Common myeloid progenitor, CD34-positive (primary cell): ENCODE measurements at regions not wholly inside any gene's neighbourhood (a gene's known extent, or its start where the extent isn't known, plus 50 kb on each side); places are given as distances from the start of the nearest gene placed in this dataset.

ENCODE experiments used
- CTCF ChIA-PET: fragments of 350-600 bp; sonication (Branson Sonifier 250); formaldehyde crosslinking; loops from one replicate; lab custom pipeline; 2021; ENCODE audit warnings: antibody characterized with exemption; lab: Charles Lee
- POLR2A ChIA-PET: fragments of 350-600 bp; sonication (Branson Sonifier 250); formaldehyde crosslinking; loops from one replicate; lab custom pipeline; 2021; ENCODE audit warnings: antibody characterized with exemption; lab: Charles Lee
- DNase-seq, 3 donors: peaks; one replicate each; pipeline versions ENCODE4 v3.0.0 to v3.0.0-alpha.2; 2013
- H3K27ac ChIP-seq, 2 experiments: 1 replicate in 1 of 2; 2 replicates in 1 of 2; pipeline ENCODE4 v1.7.0; 2013; ENCODE audit warnings: inconsistent platforms in 2 of 2, low read length in 2 of 2, mild to moderate bottlenecking in 2 of 2, low read depth in 1 of 2, moderate library complexity in 1 of 2; ENCODE audit not compliant: severe bottlenecking in 2 of 2, insufficient read depth in 1 of 2, poor library complexity in 1 of 2
- H3K27me3 ChIP-seq, 5 experiments: replicated peaks in 2 of 5; 1 replicate in 3 of 5; 2 replicates in 2 of 5; pipeline versions ENCODE4 v1.6.1 to v1.7.0; 2013; ENCODE audit warnings: low read length in 4 of 5, mild to moderate bottlenecking in 2 of 5, moderate library complexity in 2 of 5, inconsistent platforms in 1 of 5; ENCODE audit not compliant: insufficient read depth in 5 of 5, control insufficient read depth in 4 of 5
- H3K36me3 ChIP-seq, 4 experiments: 1 replicate in 2 of 4; 2 replicates in 2 of 4; pipeline versions ENCODE4 v1.6.1 to v1.7.0; 2013; ENCODE audit warnings: low read length in 3 of 4, control low read depth in 1 of 4, mild to moderate bottlenecking in 1 of 4; ENCODE audit not compliant: control insufficient read depth in 4 of 4, insufficient read depth in 4 of 4
- H3K4me1 ChIP-seq, 4 experiments: 1 replicate in 3 of 4; 2 replicates in 1 of 4; pipeline versions ENCODE4 v1.6.1 to v1.7.1; 2013; ENCODE audit warnings: low read length in 3 of 4, mild to moderate bottlenecking in 3 of 4, control low read depth in 1 of 4, inconsistent platforms in 1 of 4, moderate library complexity in 1 of 4; ENCODE audit not compliant: control insufficient read depth in 4 of 4, insufficient read depth in 4 of 4; ENCODE audit errors: control extremely low read depth in 1 of 4
- H3K4me3 ChIP-seq, 7 experiments: 1 replicate in 4 of 7; 2 replicates in 3 of 7; pipeline versions ENCODE4 v1.5.1 to v1.7.0; 2013; ENCODE audit warnings: mild to moderate bottlenecking in 7 of 7, low read length in 6 of 7, moderate library complexity in 6 of 7, inconsistent platforms in 2 of 7, low read depth in 2 of 7, control low read depth in 1 of 7; ENCODE audit not compliant: insufficient read depth in 4 of 7, control insufficient read depth in 1 of 7; ENCODE audit errors: extremely low read depth in 1 of 7
- H3K9me3 ChIP-seq, 5 experiments: 1 replicate in 4 of 5; 2 replicates in 1 of 5; pipeline versions ENCODE4 v1.6.1 to v1.7.1; 2013; ENCODE audit warnings: low read length in 4 of 5, mild to moderate bottlenecking in 2 of 5, inconsistent platforms in 1 of 5, low read depth in 1 of 5, moderate library complexity in 1 of 5; ENCODE audit not compliant: control insufficient read depth in 4 of 5, insufficient read depth in 2 of 5; ENCODE audit errors: control extremely low read depth in 1 of 5
- WGBS: methylation state at CpG from one replicate; pipeline ENCODE4 v1.1.5; 2013; ENCODE audit not compliant: insufficient coverage; 5-methylcytosine and 5-hydroxymethylcytosine counted together

GRCh38 chr4:27176881-27177280, 316.2 kb downstream of the STIM2 start:
- H3K27ac ChIP-seq, result no peak overlapping the region
- CTCF ChIA-PET, result no interaction called here
- POLR2A ChIA-PET, result no interaction called here
- H3K9me3 ChIP-seq, result peaks cover 0 to 2% (median 0%) of the 10 kb centered on the region in 5 experiments
- no peak for DNase-seq
- H3K27me3 ChIP-seq, result peaks cover 0 to 2% (median 0%) of the 10 kb centered on the region in 5 experiments
- no peaks in the 10 kb centered on the region for H3K4me1 ChIP-seq
- no peaks in the 10 kb centered on the region for H3K36me3 ChIP-seq
- no peak overlapping the region for H3K4me3 ChIP-seq
- WGBS, result 50% methylated on average over 2 of the region's 2 CpGs

- Histone ChIP-seq H3K4me1 (no peaks in the 10 kb centered on the region), H3K27me3 (peaks cover 0 to 2% (median 0%) of the 10 kb centered on the region in 5 experiments), H3K4me3 (no peak overlapping the region), H3K9me3 (no peaks in the 10 kb centered on the region), H3K36me3 (no peaks in the 10 kb centered on the region), H3K27ac (no peak overlapping the region)
- WGBS, result 75% methylated on average over 2 of the region's 2 CpGs
- POLR2A ChIA-PET, result no interaction called here
- DNase-seq, result no peak
- CTCF ChIA-PET, result no interaction called here
Measured at GRCh38 chr4:27178061-27178460, 317.4 kb downstream of the STIM2 start.

- ChIA-PET POLR2A (no interaction called here), CTCF (no interaction called here)
- WGBS, result 67% methylated on average over 1 of the region's 4 CpGs
- H3K27me3 ChIP-seq, result peaks cover 0 to 2% (median 0%) of the 10 kb centered on the region in 5 experiments
- no peaks in the 10 kb centered on the region for H3K36me3 ChIP-seq
- H3K27ac ChIP-seq, result no peak overlapping the region
- H3K4me1 ChIP-seq, result no peaks in the 10 kb centered on the region
- H3K9me3 ChIP-seq, result no peaks in the 10 kb centered on the region
- H3K4me3 ChIP-seq, result no peak overlapping the region
- DNase-seq, result no peak
Measured at GRCh38 chr4:27181693-27182092, 321.1 kb downstream of the STIM2 start.

GRCh38 chr4:27182211-27182610, 321.6 kb downstream of the STIM2 start:
- Histone ChIP-seq H3K27ac (no peak overlapping the region), H3K9me3 (no peaks in the 10 kb centered on the region), H3K27me3 (peaks cover 0 to 2% (median 0%) of the 10 kb centered on the region in 5 experiments), H3K4me3 (no peak overlapping the region), H3K36me3 (no peaks in the 10 kb centered on the region), H3K4me1 (no peaks in the 10 kb centered on the region)
- ChIA-PET POLR2A (no interaction called here), CTCF (no interaction called here)
- WGBS, result no CpG with 5 or more reads among the region's 2 CpGs
- DNase-seq, result no peak

GRCh38 chr4:27184508-27185155, 324.0 kb downstream of the STIM2 start:
- ChIA-PET CTCF (interaction anchor here (1.0 kb wide), 1 partner anchor 14 kb away, joined by 3 read pairs; no protein-coding TSS in a partner anchor), POLR2A (no interaction called here)
- no peak overlapping the region for H3K4me3 ChIP-seq
- H3K9me3 ChIP-seq, result no peaks in the 10 kb centered on the region
- H3K4me1 ChIP-seq, result no peaks in the 10 kb centered on the region
- H3K36me3 ChIP-seq, result no peaks in the 10 kb centered on the region
- WGBS, result 40% methylated on average over 2 of the region's 6 CpGs
- DNase-seq, result no peak
- H3K27ac ChIP-seq, result no peak overlapping the region
- H3K27me3 ChIP-seq, result no peaks in the 10 kb centered on the region

- CTCF ChIA-PET, result no interaction called here
- no peak for DNase-seq
- POLR2A ChIA-PET, result no interaction called here
- no peaks in the 10 kb centered on the region for H3K4me1 ChIP-seq
- H3K27me3 ChIP-seq, result peaks cover 0 to 1% (median 0%) of the 10 kb centered on the region in 5 experiments
- 100% methylated on average over 3 of the region's 4 CpGs for WGBS
- no peaks in the 10 kb centered on the region for H3K36me3 ChIP-seq
- no peak overlapping the region for H3K27ac ChIP-seq
- no peaks in the 10 kb centered on the region for H3K9me3 ChIP-seq
- H3K4me3 ChIP-seq, result no peak overlapping the region
Measured at GRCh38 chr4:27186710-27187109, 326.1 kb downstream of the STIM2 start.

GRCh38 chr4:27187786-27188185, 327.1 kb downstream of the STIM2 start:
- WGBS, result no CpG with 5 or more reads among the region's 2 CpGs
- ChIA-PET CTCF (no interaction called here), POLR2A (no interaction called here)
- peaks cover 0 to 1% (median 0%) of the 10 kb centered on the region in 5 experiments for H3K27me3 ChIP-seq
- no peak overlapping the region for H3K27ac ChIP-seq
- no peaks in the 10 kb centered on the region for H3K4me1 ChIP-seq
- H3K9me3 ChIP-seq, result no peaks in the 10 kb centered on the region
- no peaks in the 10 kb centered on the region for H3K36me3 ChIP-seq
- no peak overlapping the region for H3K4me3 ChIP-seq
- DNase-seq, result no peak
